NCI-H510A treated with DMSO at 0.1 percent for 48 hours (cell line): ENCODE measurements at regions not wholly inside any gene's neighbourhood (a gene's known extent, or its start where the extent isn't known, plus 50 kb on each side); places are given as distances from the start of the nearest gene placed in this dataset.
"Not testable (repeated sequence)": the region's sequence is repeated elsewhere in the genome, so short reads cannot be mapped to it uniquely, and the experiment has no call there.

Experiments used
- DNase-seq: peaks from one replicate; lab custom pipeline; 2025; lab: John Stamatoyannopoulos, UW

DNA sequence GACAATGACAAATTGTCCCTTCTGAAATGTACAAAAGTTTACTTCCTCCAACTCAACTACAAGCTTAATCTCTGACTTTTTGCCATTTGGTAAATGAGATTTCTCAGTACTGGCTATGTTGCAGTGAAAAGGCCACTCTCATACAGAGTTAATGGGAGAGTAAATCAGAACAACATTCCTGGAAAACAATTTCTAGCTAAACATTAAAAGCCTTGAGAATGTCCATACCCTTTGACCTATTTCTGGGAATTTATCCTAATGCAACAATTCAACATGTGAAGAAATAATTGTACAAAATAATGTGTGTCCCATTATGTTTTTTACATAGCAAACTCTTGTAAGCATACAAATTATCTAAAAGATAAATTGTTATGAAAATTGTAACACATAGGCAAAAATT, 56.3 kb upstream of the SPEF2 start:
- no peak for DNase-seq

DNA sequence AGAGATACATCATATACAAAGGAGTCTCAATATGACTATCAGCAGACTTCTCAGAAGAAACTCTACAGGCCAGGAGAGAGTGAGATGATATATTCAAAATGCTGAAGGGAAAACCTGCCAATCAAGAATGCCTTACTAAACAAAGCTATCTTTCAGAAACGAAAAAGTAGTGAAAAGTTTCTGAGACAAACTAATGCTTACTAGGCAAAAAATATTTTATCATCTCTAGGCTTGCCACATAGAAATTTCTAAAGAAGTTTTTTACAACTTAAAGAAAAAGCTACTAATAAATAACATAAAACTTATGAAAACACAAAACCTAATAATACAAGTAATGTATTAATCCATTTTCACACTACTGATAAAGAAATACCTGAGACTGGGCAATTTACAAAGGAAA, 59.9 kb upstream of the SPEF2 start:
- DNase-seq: no peak

DNA sequence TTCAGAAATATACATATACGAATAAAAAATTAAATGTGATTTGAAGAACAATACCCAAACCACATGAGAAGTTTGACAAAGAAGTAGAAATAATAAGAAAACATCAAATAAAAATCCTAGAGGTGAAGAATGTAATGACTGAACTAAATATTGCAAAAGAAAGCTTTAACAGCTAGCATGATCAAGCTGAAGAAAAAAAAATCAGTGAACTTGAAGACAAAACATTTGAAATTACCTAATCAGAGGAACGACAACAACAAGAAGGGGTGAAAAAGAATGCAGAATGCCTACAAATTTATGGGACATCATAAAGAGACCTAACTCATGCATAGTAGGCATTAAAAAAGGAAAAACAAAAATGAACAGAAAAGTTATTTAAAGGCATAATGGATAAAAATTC, 60.5 kb upstream of the SPEF2 start:
- DNase-seq: no peak

DNA sequence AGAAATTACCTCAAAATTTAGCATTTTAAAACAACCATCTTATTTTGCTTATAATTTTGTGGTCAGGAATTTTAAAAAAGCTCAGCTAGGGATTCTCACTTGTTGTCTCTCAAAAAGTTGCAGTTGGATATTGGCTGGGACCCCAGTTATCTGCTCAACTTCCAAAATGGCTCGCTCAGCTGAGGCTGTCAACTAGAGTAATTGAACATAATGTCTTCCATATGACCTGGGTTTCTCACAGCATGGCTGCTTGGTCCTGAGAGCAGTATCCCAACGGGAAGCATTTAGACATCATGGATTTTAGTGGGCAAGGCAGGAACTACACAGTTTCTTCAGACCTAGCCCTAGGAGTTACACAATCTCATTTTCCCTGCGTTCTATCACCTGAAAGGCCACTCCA, 63.6 kb upstream of the SPEF2 start:
- DNase-seq: no peak

DNA sequence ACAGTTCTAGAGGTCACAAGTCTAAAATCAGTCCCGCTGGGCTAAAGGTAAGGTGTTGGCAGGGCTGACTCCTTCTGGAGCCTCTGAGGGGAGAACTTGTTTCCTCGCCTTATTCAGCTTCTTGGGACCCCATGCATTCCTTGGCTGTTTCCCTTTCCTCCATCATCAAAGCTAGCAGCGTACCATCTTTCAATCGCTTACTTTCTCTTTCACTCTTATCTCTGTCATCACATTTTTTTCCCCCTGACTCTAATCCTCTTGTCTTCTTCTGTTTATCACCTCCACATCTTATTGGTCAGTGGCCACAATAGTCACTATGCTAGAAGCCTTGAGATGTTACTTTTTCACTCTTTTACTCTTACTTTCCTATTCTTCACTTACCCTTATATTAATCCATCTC, 72.5 kb upstream of the SPEF2 start:
- no peak for DNase-seq

DNA sequence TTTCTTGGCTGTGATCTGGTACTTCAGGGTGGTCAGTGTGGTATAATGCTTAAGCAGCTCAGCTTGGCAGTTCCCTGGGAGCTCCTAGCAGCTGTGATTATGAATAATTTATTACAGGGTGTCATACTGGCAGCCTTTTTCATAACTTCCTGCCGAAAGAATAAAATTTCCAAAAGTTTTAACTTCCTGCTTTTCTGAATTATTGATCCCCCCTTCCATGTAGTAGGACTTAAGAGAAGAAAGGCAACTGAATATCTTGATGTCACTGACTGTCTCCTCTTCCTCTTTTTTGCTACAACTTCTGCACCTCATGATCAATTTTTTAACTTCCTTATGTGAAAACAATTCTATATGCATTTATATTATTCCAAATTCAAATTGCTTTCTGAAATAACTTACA, 74.3 kb upstream of the SPEF2 start:
- no peak for DNase-seq

DNA sequence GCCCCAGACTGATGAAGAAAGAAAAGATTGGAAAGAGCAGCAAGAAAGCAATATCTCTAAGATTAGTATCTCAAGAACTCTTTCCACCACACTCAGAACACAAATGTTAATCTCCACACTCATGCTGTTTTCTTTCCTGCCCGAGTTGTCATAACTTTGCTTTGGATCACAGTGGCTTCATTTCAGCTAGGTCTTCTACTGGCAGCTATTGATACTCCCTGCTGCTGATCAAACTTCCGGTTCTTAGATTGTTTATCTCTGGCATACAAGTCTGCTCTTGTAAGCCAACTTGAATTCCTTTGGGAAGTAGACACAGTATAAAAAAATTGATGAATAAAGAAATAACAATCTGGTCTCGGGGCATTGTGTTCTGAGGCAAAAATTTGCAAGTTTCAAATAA, 77.7 kb upstream of the SPEF2 start:
- no peak for DNase-seq

DNA sequence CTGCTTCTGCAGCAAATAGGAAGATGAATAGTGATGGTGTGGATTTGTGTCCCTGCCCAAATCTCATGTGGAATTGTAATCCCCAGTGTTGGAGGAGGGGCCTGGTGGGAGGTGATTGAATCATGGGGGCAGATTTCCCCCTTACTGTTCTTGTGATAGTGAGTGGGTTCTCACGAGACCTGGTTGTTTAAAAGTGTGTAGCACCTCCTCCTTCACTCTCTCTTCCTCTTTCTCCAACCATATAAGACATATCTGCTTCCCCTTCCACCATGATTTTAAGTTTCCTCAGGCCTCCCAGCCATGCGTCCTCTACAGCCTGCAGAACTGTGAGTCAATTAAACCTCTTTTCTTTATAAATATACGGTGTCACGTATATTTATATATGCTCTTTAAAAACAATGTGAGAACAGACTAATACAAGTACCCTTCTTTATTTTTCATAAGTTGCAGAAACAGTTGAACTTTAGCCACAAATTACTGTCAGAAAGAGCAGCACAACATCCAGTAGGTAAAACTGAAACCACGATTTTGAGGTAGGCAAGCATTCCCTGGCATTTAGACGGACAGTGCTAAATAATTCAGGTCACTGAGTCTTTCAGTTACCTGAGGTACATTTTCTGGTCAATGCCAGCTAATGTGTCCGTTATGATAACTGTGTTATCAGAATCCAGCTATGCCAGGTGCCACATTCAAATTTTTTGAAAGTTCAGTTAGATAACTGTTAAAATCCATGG, 79.3 kb upstream of the SPEF2 start:
- no peak for DNase-seq

DNA sequence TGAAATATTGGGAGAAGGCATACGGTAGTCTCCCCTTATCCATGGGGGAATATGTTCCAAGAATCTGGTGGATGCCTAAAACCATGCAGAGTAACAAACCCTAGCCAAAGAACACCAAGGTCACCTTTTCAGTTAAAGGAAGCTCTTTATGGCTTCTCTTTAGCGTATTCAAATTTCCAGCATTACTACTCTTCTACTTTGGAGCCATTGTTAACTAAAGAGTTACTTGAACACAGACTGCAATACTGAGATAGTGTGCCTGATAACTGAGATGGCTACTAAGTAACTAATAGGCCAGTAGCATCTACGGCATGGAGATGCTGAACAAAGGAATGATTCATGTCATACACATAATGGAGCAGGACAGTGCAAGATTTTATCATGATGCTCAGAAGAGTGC, 84.5 kb upstream of the SPEF2 start:
- no peak for DNase-seq

DNA sequence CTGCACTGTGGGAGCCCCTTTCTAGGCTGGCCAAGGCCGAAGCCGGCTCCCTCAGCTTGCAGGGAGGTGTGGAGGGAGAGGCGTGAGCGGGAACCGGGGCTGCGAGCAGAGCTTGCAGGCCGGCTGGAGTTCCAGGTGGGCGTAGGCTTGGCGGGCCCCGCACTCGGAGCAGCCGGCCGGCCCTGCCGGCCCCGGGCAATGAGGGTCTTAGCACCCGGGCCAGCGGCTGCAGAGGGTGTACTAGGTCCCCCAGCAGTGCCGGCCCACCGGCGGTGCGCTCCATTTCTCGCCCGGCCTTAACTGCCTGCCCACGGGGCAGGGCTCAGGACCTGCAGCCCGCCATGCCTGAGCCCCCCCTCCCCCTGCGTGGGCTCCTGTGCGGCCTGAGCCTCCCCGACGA, 86.1 kb upstream of the SPEF2 start:
- not testable (repeated sequence) for DNase-seq

DNA sequence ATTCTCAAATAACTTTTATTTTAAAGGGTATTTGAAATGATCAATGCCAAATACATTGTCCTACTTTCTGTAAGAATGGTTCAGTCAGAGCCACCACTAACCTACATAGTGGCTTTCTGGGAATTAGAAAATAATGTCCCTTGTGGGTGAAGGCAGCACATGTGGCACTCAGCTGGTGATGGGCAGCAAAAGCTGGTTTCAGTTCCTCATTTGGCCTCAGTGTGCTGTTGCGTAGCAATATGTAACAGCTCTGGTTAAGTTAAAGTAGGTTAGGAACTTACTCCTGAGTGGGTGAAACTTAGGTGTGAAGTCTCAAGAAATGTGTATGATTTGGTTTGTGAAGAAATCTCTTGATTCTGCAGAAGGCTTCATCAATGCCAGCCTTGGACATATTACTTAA, 99.6 kb upstream of the SPEF2 start:
- no peak for DNase-seq

DNA sequence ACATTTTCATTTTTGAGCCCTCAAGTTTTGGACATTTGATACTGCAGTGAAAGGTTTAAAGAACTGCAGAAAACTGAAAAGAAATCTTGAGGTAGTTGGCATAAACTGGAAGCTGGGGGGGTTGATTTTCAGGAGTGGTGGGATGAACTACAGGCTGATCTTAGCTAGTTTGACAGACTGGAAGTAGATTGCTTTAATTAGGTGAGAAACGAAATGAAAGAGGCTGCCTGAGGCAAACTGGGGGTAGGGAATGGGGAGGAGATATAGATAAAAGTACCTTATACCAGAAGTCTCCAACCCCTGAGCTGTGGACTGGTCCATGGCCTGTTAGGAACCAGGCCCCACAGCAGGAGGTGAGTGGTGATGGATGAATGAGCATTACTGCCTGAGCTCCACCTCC, 101.4 kb upstream of the SPEF2 start:
- DNase-seq: no peak

DNA sequence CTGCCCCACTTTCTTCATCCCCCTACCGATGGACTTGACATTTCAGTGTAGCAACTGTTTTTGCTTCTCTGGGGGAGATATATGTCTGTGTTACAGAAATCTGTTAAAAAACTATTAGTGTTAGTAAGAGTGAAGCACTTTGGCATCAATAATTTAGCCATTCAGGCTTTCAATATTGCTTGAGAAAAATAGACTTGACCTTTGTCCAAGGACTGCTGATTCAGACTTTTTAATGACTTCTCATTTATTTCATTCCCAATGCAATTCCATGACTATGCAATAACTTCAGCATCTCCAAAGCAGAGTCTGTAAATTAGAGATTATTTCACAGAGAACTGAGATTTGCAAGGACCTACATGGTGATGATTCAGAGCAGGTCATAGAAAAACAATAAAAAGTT, 104.1 kb upstream of the SPEF2 start:
- DNase-seq: no peak

DNA sequence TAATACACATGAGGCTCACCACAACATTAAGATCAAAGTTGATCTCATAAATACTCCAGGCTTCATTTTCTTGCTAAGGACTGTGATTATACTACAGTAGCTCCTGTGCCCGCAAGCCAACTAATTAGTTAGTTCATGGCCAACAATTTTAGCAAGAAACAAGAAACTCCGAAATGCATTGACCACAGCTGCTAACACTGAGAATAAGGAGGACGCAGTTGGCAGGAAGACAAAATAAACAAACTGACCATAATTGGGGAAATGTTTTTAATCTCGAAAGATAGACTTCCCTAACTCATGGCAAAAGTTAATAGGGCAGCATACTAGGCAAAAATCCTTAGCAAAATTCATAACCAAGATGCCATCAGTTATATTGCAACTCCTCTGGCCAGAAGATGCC, 115.5 kb upstream of the SPEF2 start:
- DNase-seq: no peak

DNA sequence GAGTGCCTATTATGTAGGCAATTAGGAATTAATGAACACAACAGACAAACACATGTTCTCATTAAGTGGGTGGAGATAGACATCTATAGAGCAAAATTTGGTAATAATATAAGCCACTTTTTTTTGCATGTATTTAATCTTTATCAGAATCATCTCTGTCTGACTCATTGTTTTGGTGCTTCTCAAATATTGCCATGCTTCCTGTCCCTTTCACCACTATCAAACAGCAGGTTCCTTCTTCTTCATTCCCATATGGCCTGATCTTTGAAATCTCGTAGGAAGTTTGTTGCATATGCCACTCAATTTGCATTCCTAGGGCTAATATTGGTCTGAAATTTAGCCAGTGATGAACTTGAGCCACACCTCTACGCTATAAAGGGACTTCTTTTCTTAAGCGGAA, 128.9 kb upstream of the SPEF2 start:
- no peak for DNase-seq

DNA sequence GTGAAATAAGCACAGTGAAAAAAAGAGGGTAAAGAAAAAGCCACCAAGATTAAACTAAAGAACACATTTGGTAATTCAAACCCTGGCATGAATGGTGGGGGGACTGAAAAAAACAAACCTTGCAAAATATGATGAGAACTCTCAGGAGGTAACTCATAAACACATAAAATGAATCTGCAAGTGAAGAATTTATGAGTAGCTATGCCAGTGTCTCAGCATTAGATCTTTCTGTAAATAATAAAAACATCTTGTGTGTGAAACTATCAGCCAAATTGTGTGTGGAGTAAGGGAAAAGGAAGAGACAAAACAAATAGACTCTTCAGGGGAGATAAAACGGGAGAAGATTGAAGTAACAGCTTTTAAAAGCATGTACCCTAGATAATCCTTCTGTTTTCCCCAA, 129.6 kb upstream of the SPEF2 start:
- no peak for DNase-seq

DNA sequence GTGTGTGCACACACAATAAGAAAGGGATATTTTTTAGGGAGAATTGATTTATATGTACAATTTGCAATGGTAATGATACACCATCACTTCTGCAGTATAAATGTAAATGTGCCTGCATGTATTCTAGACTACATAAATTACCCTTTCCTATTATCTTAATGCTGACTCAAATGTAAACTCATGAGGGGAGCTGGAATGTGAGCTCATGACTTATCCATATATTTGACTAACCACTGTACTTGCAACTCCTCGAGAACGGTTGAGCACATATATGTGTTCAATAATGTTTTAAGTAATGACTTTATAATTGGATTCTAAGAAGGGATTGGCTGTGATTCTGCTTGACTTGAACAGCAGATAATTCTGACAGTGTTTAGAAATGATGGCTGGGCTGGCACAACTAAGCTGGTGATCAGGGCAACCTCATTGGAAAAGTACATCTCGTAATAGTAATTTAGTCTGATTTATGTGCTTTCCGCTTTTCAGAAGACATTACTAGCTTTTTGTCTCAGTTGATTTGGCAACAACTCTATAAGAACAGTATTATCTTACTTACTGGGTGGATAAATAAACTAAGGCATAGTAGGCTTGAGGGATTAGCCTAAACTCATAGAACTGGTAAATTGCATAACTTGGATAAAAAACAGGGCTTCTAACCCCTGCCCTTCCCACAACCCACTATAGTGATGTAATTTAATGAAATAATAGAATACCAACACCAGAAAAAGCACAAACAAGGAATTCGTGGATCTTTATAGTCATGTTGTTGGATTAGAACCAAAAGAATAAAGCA, 130.2 kb upstream of the SPEF2 start:
- DNase-seq: no peak

DNA sequence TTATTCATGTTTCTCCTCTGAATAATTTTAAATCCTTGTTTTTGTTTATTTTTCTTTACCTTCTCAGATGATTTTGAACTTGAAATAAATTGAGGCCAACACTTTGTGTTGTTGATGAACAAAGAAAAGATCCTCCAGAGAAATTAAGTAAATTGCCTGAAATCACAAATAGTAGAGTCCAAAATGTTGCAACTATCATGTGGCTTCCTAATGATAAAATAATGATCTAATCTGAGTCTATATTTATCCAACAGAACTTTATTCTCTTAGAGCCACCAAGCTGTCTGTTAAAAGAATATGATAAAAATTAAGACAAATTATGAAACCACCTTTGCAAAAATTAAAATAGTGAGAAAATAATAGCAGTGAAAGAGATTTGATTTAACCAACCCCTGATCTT, 132.2 kb upstream of the SPEF2 start:
- DNase-seq: no peak

DNA sequence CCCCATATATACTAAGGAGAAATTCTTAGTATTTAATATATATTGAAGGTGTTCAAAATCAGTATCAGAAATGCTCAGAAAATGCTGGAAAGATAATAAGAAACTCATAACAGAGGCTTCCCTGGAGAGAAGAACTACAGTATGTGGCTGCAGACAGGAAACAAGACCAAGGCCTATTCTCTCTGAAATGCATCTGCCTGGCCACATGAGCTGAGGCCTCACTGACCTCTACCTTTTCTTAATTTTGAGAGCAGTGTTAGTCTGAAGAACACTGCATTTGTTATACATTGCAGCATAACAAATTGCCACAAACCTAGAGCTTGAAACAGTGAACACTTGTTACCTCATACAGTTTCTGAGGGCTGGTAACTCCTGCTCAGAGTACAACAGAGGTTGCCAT, 133.4 kb upstream of the SPEF2 start:
- no peak for DNase-seq

DNA sequence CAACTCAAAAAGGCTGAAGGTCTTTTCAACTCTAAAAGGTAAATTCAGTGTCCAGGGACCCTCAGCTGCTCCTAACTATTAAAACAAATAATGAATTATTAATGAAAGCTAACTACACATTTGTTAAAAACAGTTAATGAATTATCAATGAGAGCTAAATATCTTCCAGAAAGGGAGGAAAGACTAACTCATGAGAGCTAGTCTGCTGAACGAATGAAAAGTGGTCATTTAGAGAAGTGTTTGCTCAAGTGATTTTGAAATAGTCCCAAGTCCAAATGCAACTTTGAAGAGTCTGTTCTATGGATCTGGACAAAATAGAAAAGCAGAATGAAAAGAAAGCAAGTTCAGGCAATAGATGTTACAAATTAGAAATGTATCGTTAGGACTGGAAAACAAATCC, 133.9 kb upstream of the SPEF2 start:
- no peak for DNase-seq

DNA sequence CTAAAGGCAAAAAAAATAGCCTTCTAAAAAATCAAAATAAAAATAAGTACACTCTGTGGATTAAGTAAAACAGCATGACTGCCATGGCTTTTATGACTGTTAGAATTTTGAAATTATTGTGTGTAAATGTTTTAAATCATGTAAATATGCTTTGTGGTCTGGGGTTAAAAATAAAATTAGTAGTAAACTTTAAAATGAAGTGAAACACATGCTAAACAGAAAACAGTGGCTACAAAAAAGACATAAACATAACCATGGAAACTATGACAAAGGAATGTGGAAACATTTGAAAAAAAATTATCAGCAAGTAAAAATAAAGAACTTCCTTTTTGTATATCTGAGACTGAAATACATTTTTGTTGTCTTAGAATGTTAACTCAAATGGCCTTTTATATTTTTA, 134.5 kb upstream of the SPEF2 start:
- no peak for DNase-seq

DNA sequence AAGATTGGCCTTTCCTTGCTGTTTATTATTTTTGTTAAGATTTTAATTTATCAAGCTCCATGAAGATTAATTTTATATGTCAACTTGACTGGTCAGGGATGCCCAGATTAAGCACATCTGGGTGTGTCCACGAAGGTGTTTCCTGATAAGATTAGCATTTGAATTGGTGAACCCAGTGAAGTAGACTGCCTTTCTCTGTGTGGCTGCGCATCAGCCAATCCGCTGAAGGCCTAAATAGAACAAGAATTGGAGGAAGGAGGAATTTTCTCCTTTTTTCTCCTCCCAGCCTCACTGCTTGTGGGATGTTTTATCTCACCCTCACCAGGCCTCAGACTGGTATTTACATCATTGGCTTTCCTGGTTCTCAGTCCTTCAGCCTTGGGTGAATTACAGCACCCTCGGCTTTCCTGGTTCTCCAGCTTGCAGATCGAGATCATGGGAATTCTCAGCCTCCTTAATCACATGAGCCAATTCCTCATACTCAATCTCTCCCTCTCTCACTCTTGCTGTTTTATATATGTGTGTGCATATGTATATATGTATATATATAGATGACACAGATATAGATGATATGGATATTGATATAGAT, 135.4 kb upstream of the SPEF2 start:
- no peak for DNase-seq

DNA sequence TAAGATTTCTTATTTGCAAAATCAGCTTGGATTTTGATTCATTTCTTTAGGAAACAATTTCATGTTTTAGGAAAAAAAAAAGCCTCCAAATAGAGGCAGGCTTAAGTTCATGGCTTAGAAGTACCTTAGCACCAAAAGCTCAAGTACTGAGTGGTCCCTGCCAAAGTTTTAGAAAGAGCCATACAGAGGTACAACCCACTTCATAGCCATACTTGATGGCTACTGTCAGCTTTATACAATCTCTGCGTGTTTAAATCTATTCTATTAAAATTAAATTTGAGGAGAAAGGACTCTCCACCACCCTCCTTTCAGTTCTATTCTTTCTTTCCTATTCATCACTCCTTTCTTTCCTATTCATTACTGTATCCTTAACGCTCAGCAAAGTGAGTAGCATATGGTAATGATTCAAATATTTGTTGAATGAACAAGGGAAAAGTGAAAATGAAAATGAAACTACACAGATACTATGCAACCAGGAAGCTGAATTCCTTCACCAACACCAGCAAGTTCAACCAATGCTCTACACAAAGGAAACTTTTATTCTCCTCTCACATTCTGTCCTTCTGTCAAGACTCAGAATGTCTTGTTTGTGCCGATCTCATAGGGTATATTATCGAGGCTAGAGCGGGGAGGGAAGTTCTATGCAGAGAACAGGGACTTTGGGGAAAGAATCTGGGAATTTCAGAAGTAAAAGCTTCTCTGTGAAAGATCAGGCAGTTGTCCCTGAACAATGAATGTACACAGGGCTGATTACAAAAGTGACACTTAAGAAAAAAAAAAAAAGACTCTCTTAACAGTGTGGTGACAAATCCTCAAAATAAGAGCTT, 138.6 kb upstream of the SPEF2 start:
- DNase-seq: no peak
